ENCODE measurements at regions not wholly inside any gene's neighbourhood (a gene's known extent, or its start where the extent isn't known, plus 50 kb on each side); places are given as distances from the start of the nearest gene placed in this dataset.

DNA sequence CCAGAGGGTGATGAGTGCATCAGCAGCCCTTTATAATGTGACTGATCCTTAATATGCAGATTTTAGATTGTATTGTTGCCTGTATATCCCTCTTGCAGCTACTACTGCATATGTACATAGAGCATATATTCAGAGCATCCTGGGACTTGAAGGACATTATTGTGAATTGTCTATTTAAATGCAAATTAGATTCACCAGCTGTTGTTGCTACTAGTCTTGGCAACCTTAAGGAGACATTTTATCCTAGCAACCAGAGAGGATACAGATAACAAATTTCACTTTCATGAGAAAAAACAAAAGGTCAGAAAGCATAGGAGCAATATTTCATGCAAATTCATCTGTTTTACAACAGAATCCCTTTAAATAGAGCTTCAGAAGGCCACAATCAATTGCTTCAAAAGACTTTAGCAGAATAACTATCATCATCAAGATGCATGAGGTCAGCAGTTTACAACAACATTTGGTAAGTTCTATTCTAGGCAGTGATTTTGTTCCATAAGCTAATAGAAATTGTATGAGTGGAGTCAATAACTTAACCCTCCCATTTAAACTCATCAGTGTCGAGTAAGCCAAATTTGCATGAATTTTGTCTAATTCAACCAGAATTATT, 148.6 kb downstream of the GC start:
- DNase-seq: no peak
- no peaks in the 10 kb centered on the region for H3K36me3 Mint-ChIP-seq
- no peak overlapping the region for H3K4me3 Mint-ChIP-seq
- H3K27me3 Mint-ChIP-seq: no peaks in the 10 kb centered on the region
- no peak overlapping the region for H3K27ac Mint-ChIP-seq
- H3K9me3 Mint-ChIP-seq: no peaks in the 10 kb centered on the region
- CTCF ChIA-PET: no interaction called here
- H3K4me1 Mint-ChIP-seq: no peaks in the 10 kb centered on the region

DNA sequence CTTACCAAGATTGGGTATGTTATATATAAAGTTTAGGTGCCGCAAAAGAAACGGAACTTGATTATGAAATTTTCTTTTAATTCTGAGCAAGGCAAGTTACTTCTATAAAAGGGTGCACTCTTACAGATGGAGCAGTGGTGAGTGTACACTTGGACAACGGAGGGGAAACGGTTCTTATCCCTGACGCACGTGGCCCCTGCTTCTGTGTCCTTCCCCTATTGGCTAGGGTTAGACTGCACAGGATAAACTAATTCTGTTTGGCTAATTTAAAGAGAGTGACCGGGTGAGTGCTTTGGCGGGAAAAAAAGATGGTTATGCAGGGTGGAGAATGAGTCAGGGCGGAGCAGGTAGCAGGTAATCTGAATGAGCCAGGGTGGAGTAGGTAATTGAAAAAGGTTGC, 149.5 kb downstream of the GC start:
- no peaks in the 10 kb centered on the region for H3K36me3 Mint-ChIP-seq
- H3K9me3 Mint-ChIP-seq: no peaks in the 10 kb centered on the region
- no peak overlapping the region for H3K4me3 Mint-ChIP-seq
- CTCF ChIA-PET: no interaction called here
- H3K27ac Mint-ChIP-seq: no peak overlapping the region
- DNase-seq: no peak
- no peaks in the 10 kb centered on the region for H3K27me3 Mint-ChIP-seq
- no peaks in the 10 kb centered on the region for H3K4me1 Mint-ChIP-seq

DNA sequence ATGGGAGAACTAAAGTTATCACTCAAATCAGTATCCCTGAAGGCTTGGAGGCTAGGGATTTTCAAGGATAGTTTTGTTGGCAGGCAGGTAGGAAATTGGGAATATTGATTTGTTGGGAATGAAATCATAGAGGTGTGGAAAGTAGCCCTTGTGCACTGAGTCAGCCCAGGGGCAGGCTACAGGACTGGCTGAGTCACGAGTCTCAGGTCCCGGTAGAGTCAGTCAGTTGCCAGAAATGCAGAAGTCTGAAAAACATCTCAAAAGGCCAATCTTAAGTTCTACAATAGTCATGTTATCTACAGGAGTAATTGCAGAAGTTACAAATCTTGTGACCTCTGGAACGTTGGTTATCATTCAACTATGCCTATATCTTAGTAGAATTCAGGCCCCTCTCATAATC, 153.1 kb downstream of the GC start:
- no peaks in the 10 kb centered on the region for H3K36me3 Mint-ChIP-seq
- no peaks in the 10 kb centered on the region for H3K9me3 Mint-ChIP-seq
- CTCF ChIA-PET: no interaction called here
- no peak overlapping the region for H3K27ac Mint-ChIP-seq
- H3K4me1 Mint-ChIP-seq: no peaks in the 10 kb centered on the region
- no peaks in the 10 kb centered on the region for H3K27me3 Mint-ChIP-seq
- no peak overlapping the region for H3K4me3 Mint-ChIP-seq
- no peak for DNase-seq

DNA sequence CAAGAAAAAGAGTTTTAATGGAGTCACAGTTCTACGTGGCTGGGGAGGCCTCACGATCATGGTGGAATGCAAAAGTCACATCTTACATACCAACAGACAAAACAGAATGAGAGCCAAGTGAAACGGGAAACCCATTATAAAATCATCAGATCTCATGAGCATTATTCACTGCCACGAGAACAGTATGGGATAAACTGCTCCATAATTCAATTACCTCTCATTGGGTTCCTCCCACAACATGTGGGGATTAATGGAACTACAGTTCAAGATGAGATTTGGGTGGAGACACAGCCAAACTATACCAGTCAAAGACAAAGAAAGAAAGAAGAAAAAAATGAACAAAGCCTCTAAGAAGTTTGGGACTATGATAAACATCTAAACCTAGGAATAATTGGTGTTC, 158.9 kb downstream of the GC start:
- Mint-ChIP-seq H3K9me3 (peaks cover 3% of the 10 kb centered on the region), H3K36me3 (no peaks in the 10 kb centered on the region), H3K4me1 (no peaks in the 10 kb centered on the region), H3K27ac (no peak overlapping the region), H3K4me3 (no peak overlapping the region), H3K27me3 (no peaks in the 10 kb centered on the region)
- CTCF ChIA-PET: interaction anchor here (1.1 kb wide), 1 partner anchor 9 kb away, joined by 3 read pairs; no protein-coding TSS in a partner anchor
- no peak for DNase-seq
